ENCODE measurements at regions not wholly inside any gene's neighbourhood (a gene's known extent, or its start where the extent isn't known, plus 50 kb on each side); places are given as distances from the start of the nearest gene placed in this dataset.

DNA sequence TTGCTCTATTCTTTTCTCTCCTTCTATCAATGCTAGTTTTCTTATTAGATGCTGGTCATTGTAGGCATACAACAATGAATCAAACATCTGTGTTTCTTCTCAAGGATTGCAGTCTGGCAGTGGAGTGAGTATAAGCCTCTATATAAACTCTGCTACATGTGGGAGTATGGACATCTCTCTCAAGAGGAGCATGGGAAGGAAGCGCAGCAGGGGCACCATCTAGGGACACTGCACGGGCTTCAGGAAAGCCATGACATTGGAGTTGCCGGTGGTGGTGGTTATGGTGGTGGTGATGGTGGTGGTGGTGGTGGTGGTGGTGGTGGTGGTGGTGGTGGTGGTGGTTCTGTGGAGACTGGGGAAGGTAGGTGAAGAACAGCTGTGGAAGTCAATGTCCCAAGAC, 462.6 kb downstream of the RNF144A start:
- TF ChIP-seq CTCF (conservative IDR thresholded peaks at IDR 0.05; ENCODE audit: low read length) (no peak), EZH2phosphoT487 (IDR thresholded peaks at IDR 0.05; ENCODE audit: borderline replicate concordance) (no peak)

Measured in Loucy (cell line).